Tibial artery (tissue), 4 donors: ENCODE measurements at regions not wholly inside any gene's neighbourhood (a gene's known extent, or its start where the extent isn't known, plus 50 kb on each side); places are given as distances from the start of the nearest gene placed in this dataset.

Source experiments
- DNase-seq, 2 donors: peaks; one replicate each; pipeline ENCODE4 v3.0.0-alpha.2; 2019
- H3K27ac ChIP-seq, 2 donors: fragments of 200-600 bp; sonication (generic) in 1 of 2; 1 replicate in 1 of 2; 2 replicates in 1 of 2; pipeline ENCODE4 v1.5.1; 2018 to 2019; ENCODE audit warnings: mild to moderate bottlenecking in 1 of 2
- H3K27me3 ChIP-seq, 2 donors: fragments of 200-600 bp; sonication (generic) in 1 of 2; one replicate each; pipeline versions ENCODE4 v1.5.1 to v1.6.0; 2016 to 2019
- H3K36me3 ChIP-seq, 3 donors: fragments of 200-600 bp; sonication (generic) in 2 of 3; one replicate each; pipeline ENCODE4 v1.5.1; 2016 to 2019; ENCODE audit warnings: mild to moderate bottlenecking in 2 of 3
- H3K4me1 ChIP-seq, 4 donors: fragments of 200-600 bp; sonication (generic) in 2 of 4; 1 replicate in 3 of 4; 2 replicates in 1 of 4; pipeline ENCODE4 v1.5.1; 2016 to 2019
- H3K4me3 ChIP-seq, 2 donors: fragments of 200-600 bp; sonication (generic) in 1 of 2; 1 replicate in 1 of 2; 2 replicates in 1 of 2; pipeline ENCODE4 v1.5.1; 2018 to 2019; ENCODE audit warnings: mild to moderate bottlenecking in 2 of 2
- H3K9me3 ChIP-seq, 3 donors: fragments of 200-600 bp; sonication (generic) in 1 of 3; one replicate each; pipeline ENCODE4 v1.5.1; 2016 to 2019
- intact Hi-C: fragments of 100-400 bp; cut with DNase I; formaldehyde crosslinking; loops from one replicate; pipeline ENCODE4 v1.15.0; 2023; ENCODE audit warnings: low total_unique reads
- TF ChIP-seq, protein P1 (sequence below), 2 experiments: fragments of 200-600 bp in 1 of 2; fragments of 450-650 bp in 1 of 2; IDR thresholded peaks; one replicate each; pipeline ENCODE4 v1.5.1; 2017 to 2019; ENCODE audit warnings: antibody characterized with exemption in 2 of 2, mild to moderate bottlenecking in 1 of 2, moderate library complexity in 1 of 2

DNA sequence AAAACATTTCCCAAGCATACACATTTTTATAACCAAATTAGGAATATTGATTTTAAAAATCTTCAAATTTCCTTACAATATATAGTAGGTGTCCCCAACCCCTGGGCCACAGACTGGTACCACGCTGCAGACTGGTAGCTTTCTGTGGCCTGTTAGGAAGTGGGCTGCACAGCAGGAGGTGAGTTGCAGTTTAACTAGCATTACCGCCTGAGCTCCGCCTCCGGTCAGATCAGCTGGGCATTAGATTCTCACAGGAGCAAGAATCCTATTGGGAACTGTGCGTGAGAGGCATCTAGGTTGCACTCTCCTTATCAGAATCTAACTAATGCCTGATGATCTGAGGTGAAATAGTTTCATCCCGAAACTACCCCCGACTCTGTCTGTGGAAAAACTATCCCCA, 62.1 kb downstream of the ZWINT start:
- no peaks in the 10 kb centered on the region for H3K36me3 ChIP-seq
- TF ChIP-seq, protein P1, sequence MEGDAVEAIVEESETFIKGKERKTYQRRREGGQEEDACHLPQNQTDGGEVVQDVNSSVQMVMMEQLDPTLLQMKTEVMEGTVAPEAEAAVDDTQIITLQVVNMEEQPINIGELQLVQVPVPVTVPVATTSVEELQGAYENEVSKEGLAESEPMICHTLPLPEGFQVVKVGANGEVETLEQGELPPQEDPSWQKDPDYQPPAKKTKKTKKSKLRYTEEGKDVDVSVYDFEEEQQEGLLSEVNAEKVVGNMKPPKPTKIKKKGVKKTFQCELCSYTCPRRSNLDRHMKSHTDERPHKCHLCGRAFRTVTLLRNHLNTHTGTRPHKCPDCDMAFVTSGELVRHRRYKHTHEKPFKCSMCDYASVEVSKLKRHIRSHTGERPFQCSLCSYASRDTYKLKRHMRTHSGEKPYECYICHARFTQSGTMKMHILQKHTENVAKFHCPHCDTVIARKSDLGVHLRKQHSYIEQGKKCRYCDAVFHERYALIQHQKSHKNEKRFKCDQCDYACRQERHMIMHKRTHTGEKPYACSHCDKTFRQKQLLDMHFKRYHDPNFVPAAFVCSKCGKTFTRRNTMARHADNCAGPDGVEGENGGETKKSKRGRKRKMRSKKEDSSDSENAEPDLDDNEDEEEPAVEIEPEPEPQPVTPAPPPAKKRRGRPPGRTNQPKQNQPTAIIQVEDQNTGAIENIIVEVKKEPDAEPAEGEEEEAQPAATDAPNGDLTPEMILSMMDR (IDR thresholded peaks at IDR 0.05): no peak
- H3K4me3 ChIP-seq: no peak overlapping the region
- no peaks in the 10 kb centered on the region for H3K9me3 ChIP-seq
- H3K4me1 ChIP-seq: no peaks in the 10 kb centered on the region
- H3K27ac ChIP-seq: no peak overlapping the region
- DNase-seq: no peak
- H3K27me3 ChIP-seq: no peaks in the 10 kb centered on the region
- intact Hi-C loops: no loop called here

DNA sequence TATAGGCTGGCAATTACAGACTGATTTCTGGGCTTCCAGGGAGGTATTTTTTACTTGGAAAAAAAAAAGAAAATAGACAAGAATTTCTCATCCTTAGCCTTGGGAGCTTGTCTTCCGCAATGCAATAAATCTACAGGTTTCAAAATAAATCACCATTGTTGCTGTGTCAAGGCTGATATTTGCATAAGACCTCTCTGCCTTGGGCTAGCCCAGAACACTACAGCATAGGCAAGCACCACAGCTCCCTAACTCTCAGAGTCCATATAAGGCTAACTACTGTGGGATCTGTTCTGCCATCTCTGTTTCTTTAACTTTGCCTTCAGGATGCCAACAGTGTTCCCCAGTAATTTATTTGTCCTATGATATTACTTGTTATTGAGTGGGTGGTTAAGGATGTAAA, 64.4 kb downstream of the ZWINT start:
- intact Hi-C loops: no loop called here
- no peaks in the 10 kb centered on the region for H3K4me1 ChIP-seq
- H3K27ac ChIP-seq: no peak overlapping the region
- no peak overlapping the region for H3K4me3 ChIP-seq
- DNase-seq: no peak
- H3K27me3 ChIP-seq: no peaks in the 10 kb centered on the region
- no peaks in the 10 kb centered on the region for H3K36me3 ChIP-seq
- no peaks in the 10 kb centered on the region for H3K9me3 ChIP-seq
- TF ChIP-seq, protein P1 (IDR thresholded peaks at IDR 0.05): no peak

DNA sequence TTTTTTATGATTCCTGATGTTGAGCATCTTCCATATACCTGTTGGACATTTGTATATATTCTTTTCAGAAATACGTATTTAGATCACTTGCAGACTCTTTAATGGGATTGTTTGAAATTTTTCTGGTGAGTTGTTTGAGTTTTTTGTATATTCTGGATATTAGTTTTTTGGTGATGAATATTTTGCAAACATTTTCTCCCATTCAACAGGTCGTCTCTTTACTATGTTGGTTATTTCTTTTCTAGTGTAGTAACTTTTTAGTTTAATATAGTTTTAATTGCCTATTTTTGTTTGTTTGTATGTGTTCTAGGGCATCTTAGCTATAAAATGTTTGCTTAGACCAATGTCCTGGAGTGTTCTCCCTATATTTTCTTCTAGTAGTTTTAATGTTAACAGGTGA, 72.7 kb downstream of the ZWINT start:
- H3K27ac ChIP-seq: no peak overlapping the region
- H3K9me3 ChIP-seq: no peaks in the 10 kb centered on the region
- H3K36me3 ChIP-seq: no peaks in the 10 kb centered on the region
- DNase-seq: no peak
- TF ChIP-seq, protein P1 (IDR thresholded peaks at IDR 0.05): no peak
- H3K4me3 ChIP-seq: no peak overlapping the region
- no peaks in the 10 kb centered on the region for H3K4me1 ChIP-seq
- intact Hi-C loops: no loop called here
- no peaks in the 10 kb centered on the region for H3K27me3 ChIP-seq

DNA sequence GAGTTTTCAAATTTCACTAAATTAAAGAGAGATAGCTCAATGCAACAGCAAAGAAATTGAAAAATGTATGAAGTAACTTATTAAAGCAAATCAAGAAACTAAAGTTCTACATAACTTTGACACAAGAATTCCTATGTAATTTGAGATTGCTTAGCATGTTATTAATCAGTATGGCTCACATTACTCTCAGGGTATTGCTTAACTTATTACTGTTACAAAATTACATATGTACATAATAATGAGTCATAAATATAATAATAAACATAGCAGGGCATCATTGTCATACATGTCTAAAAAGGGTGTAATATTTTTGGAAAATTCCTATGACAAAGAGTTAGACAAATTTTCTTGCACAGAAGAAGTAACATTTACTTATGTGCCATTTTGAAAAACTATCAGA, 75.0 kb downstream of the ZWINT start:
- Histone ChIP-seq H3K4me1 (no peaks in the 10 kb centered on the region), H3K9me3 (no peaks in the 10 kb centered on the region), H3K27me3 (no peaks in the 10 kb centered on the region), H3K4me3 (no peak overlapping the region), H3K27ac (no peak overlapping the region), H3K36me3 (no peaks in the 10 kb centered on the region)
- no peak for DNase-seq
- intact Hi-C loops: no loop called here
- TF ChIP-seq, protein P1 (IDR thresholded peaks at IDR 0.05): no peak

DNA sequence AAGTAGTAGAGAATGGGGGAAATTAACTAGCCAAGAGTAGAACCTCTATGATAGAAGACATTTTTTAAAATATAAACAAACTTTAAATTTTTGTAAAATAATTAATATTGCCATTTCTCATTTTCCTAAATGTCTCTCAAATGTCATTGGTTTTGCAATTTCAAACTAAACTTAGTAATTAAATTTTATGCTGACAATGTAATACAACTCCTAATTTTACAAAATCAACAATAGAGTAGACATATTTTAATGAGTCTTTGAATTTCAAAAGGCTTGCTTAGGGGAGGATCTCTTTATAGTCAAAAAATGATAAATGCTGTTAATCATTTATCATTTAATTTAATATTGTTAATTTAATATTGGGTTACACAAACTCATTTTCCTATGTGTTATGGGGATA, 81.8 kb downstream of the ZWINT start:
- Histone ChIP-seq H3K27ac (no peak overlapping the region), H3K9me3 (no peaks in the 10 kb centered on the region), H3K4me1 (no peaks in the 10 kb centered on the region), H3K4me3 (no peak overlapping the region), H3K36me3 (no peaks in the 10 kb centered on the region), H3K27me3 (no peaks in the 10 kb centered on the region)
- no peak for DNase-seq
- TF ChIP-seq, protein P1 (IDR thresholded peaks at IDR 0.05): no peak
- intact Hi-C loops: no loop called here

DNA sequence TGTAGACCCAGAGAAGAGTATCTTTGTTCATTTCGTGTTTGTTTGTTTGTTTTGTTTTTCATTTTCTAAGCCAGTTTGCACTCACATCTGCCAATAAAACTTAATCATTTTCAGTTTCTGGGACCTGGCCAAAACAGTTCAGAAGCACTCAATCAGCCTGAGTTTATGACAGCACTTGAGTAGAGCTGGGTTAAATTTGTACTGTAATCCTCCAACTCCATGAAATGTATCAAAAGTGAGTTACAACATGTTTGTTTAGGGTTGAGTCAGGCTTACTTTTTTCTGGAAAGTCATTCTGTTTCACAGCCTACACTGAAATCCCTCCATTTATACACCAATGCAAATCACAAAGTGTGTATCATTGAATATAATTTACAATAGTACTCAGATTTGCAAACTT, 91.9 kb downstream of the ZWINT start:
- intact Hi-C loops: no loop called here
- no peaks in the 10 kb centered on the region for H3K9me3 ChIP-seq
- DNase-seq: no peak
- H3K36me3 ChIP-seq: no peaks in the 10 kb centered on the region
- H3K4me3 ChIP-seq: no peak overlapping the region
- H3K27me3 ChIP-seq: no peaks in the 10 kb centered on the region
- H3K27ac ChIP-seq: no peak overlapping the region
- TF ChIP-seq, protein P1 (IDR thresholded peaks at IDR 0.05): no peak
- H3K4me1 ChIP-seq: no peaks in the 10 kb centered on the region
